Adrenal gland (tissue), 5 donors: ENCODE measurements at regions not wholly inside any gene's neighbourhood (a gene's known extent, or its start where the extent isn't known, plus 50 kb on each side); places are given as distances from the start of the nearest gene placed in this dataset.

Experiments used
- POLR2A ChIP-seq, 2 donors: fragments of 450-650 bp; IDR thresholded peaks; one replicate each; pipeline ENCODE4 v1.6.1; 2017; ENCODE audit warnings: antibody characterized with exemption in 2 of 2, mild to moderate bottlenecking in 2 of 2, moderate library complexity in 1 of 2
- TF ChIP-seq, protein P1 (sequence below), 6 experiments: fragments of 450-650 bp in 4 of 6; fragments of 200-600 bp in 2 of 6; sonication (generic) in 1 of 6; IDR thresholded peaks; 1 replicate in 5 of 6; 2 replicates in 1 of 6; pipeline versions ENCODE4 v1.5.1 to v1.8.0; 2016 to 2021; ENCODE audit warnings: antibody characterized with exemption in 6 of 6, mild to moderate bottlenecking in 2 of 6, moderate library complexity in 1 of 6
- donor health status: DM: no; HTN: no; CAD: no.

DNA sequence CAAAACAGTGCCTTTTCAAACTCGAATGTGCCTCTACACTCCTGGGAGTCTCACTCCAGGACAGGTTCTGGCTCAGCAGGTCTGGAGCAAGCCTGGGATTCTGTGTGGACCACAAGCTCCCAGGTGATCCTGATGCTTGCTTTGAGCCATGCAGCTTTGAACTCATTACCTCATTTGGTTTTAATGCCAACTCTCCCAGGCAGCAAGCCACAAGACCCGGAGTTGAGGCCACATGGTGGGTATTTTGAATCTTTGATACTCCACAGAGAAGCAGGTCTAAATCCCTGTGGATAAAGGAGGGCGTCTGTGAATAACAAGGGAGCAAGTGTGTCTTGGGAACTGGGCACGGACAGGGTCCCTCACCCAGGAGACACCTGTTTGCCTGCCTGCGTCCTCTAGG is 205.4 kb upstream of the CST7 start:
- no peak for TF ChIP-seq POLR2A (IDR thresholded peaks at IDR 0.05)
- TF ChIP-seq, protein P1, sequence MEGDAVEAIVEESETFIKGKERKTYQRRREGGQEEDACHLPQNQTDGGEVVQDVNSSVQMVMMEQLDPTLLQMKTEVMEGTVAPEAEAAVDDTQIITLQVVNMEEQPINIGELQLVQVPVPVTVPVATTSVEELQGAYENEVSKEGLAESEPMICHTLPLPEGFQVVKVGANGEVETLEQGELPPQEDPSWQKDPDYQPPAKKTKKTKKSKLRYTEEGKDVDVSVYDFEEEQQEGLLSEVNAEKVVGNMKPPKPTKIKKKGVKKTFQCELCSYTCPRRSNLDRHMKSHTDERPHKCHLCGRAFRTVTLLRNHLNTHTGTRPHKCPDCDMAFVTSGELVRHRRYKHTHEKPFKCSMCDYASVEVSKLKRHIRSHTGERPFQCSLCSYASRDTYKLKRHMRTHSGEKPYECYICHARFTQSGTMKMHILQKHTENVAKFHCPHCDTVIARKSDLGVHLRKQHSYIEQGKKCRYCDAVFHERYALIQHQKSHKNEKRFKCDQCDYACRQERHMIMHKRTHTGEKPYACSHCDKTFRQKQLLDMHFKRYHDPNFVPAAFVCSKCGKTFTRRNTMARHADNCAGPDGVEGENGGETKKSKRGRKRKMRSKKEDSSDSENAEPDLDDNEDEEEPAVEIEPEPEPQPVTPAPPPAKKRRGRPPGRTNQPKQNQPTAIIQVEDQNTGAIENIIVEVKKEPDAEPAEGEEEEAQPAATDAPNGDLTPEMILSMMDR (IDR thresholded peaks at IDR 0.05) = no peak
